ENCODE measurements at regions not wholly inside any gene's neighbourhood (a gene's known extent, or its start where the extent isn't known, plus 50 kb on each side); places are given as distances from the start of the nearest gene placed in this dataset.

- no peaks in the 10 kb centered on the region for H3K36me3 ChIP-seq (ENCODE audit: insufficient read depth, low read length)
- CTCF ChIA-PET (ENCODE audit: unreplicated experiment): no interaction called here
- H3K4me2 ChIP-seq (ENCODE audit: low read length): no peak overlapping the region
- H3K79me2 ChIP-seq (ENCODE audit: insufficient read depth, low read depth, low read length): no peaks in the 10 kb centered on the region
- BruUV-seq (replicated peaks): no TSS peak
- no peak overlapping the region for H2AFZ ChIP-seq (ENCODE audit: low read length)
- H3K9me3 ChIP-seq (ENCODE audit: low read length): no peaks in the 10 kb centered on the region
- H3K27ac ChIP-seq (ENCODE audit: low read depth, low read length, poor library complexity, severe bottlenecking): no peak overlapping the region
- H3K9me2 ChIP-seq (ENCODE audit: insufficient read depth, low read length): no peaks in the 10 kb centered on the region
- H3K4me3 ChIP-seq (ENCODE audit: low read depth, low read length, poor library complexity, severe bottlenecking): no peak overlapping the region
- H4K20me1 ChIP-seq (ENCODE audit: insufficient read depth, low read length): no peaks in the 10 kb centered on the region
- POLR2A ChIA-PET: no interaction called here
- no peak for DNase-seq (ENCODE audit: low spot score)
- no peaks in the 10 kb centered on the region for H3K4me1 ChIP-seq (ENCODE audit: insufficient read depth, low read length, poor library complexity, severe bottlenecking)
- TF ChIP-seq CTCF (conservative IDR thresholded peaks at IDR 0.05; ENCODE audit: low read length): no peak
- no peak for TF ChIP-seq EZH2phosphoT487 (IDR thresholded peaks at IDR 0.05; ENCODE audit: borderline replicate concordance, low read depth, low read length)
- intact Hi-C loops (cut with micrococcal nuclease; ENCODE audit: unreplicated experiment): no loop called here
Measured at GRCh38 chr1:102627145-102627544, 481.2 kb downstream of the COL11A1 start.

GRCh38 chr1:102615896-102616295 is 492.4 kb downstream of the COL11A1 start:
- Histone ChIP-seq H2AFZ (ENCODE audit: low read length) (no peak overlapping the region), H3K79me2 (ENCODE audit: insufficient read depth, low read depth, low read length) (no peaks in the 10 kb centered on the region), H3K36me3 (ENCODE audit: insufficient read depth, low read length) (no peaks in the 10 kb centered on the region), H4K20me1 (ENCODE audit: insufficient read depth, low read length) (no peaks in the 10 kb centered on the region), H3K27ac (ENCODE audit: low read depth, low read length, poor library complexity, severe bottlenecking) (no peak overlapping the region), H3K4me1 (ENCODE audit: insufficient read depth, low read length, poor library complexity, severe bottlenecking) (no peaks in the 10 kb centered on the region), H3K9me2 (ENCODE audit: insufficient read depth, low read length) (no peaks in the 10 kb centered on the region), H3K9me3 (ENCODE audit: low read length) (no peaks in the 10 kb centered on the region), H3K4me2 (ENCODE audit: low read length) (no peak overlapping the region), H3K4me3 (ENCODE audit: low read depth, low read length, poor library complexity, severe bottlenecking) (no peak overlapping the region)
- ChIA-PET CTCF (ENCODE audit: unreplicated experiment) (no interaction called here), POLR2A (no interaction called here)
- TF ChIP-seq CTCF (conservative IDR thresholded peaks at IDR 0.05; ENCODE audit: low read length) (no peak), EZH2phosphoT487 (IDR thresholded peaks at IDR 0.05; ENCODE audit: borderline replicate concordance, low read depth, low read length) (no peak)
- no peak for DNase-seq (ENCODE audit: low spot score)
- intact Hi-C loops (cut with micrococcal nuclease; ENCODE audit: unreplicated experiment): no loop called here
- no TSS peak for BruUV-seq (replicated peaks)

- no peaks in the 10 kb centered on the region for H4K20me1 ChIP-seq (ENCODE audit: insufficient read depth, low read length)
- TF ChIP-seq EZH2phosphoT487 (IDR thresholded peaks at IDR 0.05; ENCODE audit: borderline replicate concordance, low read depth, low read length) (no peak), CTCF (conservative IDR thresholded peaks at IDR 0.05; ENCODE audit: low read length) (no peak)
- no peaks in the 10 kb centered on the region for H3K9me2 ChIP-seq (ENCODE audit: insufficient read depth, low read length)
- ChIA-PET CTCF (ENCODE audit: unreplicated experiment) (no interaction called here), POLR2A (no interaction called here)
- H3K4me2 ChIP-seq (ENCODE audit: low read length): no peak overlapping the region
- no peak overlapping the region for H3K4me3 ChIP-seq (ENCODE audit: low read depth, low read length, poor library complexity, severe bottlenecking)
- H3K4me1 ChIP-seq (ENCODE audit: insufficient read depth, low read length, poor library complexity, severe bottlenecking): no peaks in the 10 kb centered on the region
- intact Hi-C loops (cut with micrococcal nuclease; ENCODE audit: unreplicated experiment): no loop called here
- no peak overlapping the region for H3K27ac ChIP-seq (ENCODE audit: low read depth, low read length, poor library complexity, severe bottlenecking)
- DNase-seq (ENCODE audit: low spot score): no peak
- no peaks in the 10 kb centered on the region for H3K79me2 ChIP-seq (ENCODE audit: insufficient read depth, low read depth, low read length)
- no peak overlapping the region for H2AFZ ChIP-seq (ENCODE audit: low read length)
- no peaks in the 10 kb centered on the region for H3K9me3 ChIP-seq (ENCODE audit: low read length)
- BruUV-seq (replicated peaks): no TSS peak
- H3K36me3 ChIP-seq (ENCODE audit: insufficient read depth, low read length): no peaks in the 10 kb centered on the region
Measured at GRCh38 chr1:102595106-102595505, 513.2 kb downstream of the COL11A1 start.
